NOMO-1 (cell line): ENCODE measurements at regions not wholly inside any gene's neighbourhood (a gene's known extent, or its start where the extent isn't known, plus 50 kb on each side); places are given as distances from the start of the nearest gene placed in this dataset.
"Not testable (repeated sequence)": the region's sequence is repeated elsewhere in the genome, so short reads cannot be mapped to it uniquely, and the experiment has no call there.

Experiments used
- DNase-seq, 2 experiments: peaks; one replicate each; lab custom pipeline; 2025; ENCODE audit not compliant: unreplicated experiment in 2 of 2; lab: John Stamatoyannopoulos, UW

GRCh38 chr16:22705799-22706198 is 108.2 kb upstream of the HS3ST2 start:
- DNase-seq: no peak

- DNase-seq: no peak
Observed at GRCh38 chr16:22710326-22710725, 103.6 kb upstream of the HS3ST2 start.

GRCh38 chr16:22711847-22712246 is 102.1 kb upstream of the HS3ST2 start:
- DNase-seq: no peak

GRCh38 chr16:22712471-22712870 is 101.5 kb upstream of the HS3ST2 start:
- DNase-seq: no peak

GRCh38 chr16:22718598-22718997 is 95.4 kb upstream of the HS3ST2 start:
- DNase-seq: not testable (repeated sequence)

GRCh38 chr16:22719945-22720344 is 94.0 kb upstream of the HS3ST2 start:
- DNase-seq: no peak

- no peak for DNase-seq
Observed at GRCh38 chr16:22721511-22722100, 92.4 kb upstream of the HS3ST2 start.

- DNase-seq: not testable (repeated sequence)
Observed at GRCh38 chr16:22722551-22723541, 91.1 kb upstream of the HS3ST2 start.

- DNase-seq: no peak
Observed at GRCh38 chr16:22726868-22727267, 87.1 kb upstream of the HS3ST2 start.

- DNase-seq: no peak
Observed at GRCh38 chr16:22727285-22728166, 86.4 kb upstream of the HS3ST2 start.

GRCh38 chr16:22728167-22728836 is 85.7 kb upstream of the HS3ST2 start:
- no peak for DNase-seq

- no peak for DNase-seq
Observed at GRCh38 chr16:22732400-22732799, 81.6 kb upstream of the HS3ST2 start.

- no peak for DNase-seq
Observed at GRCh38 chr16:22732959-22733358, 81.0 kb upstream of the HS3ST2 start.

- no peak for DNase-seq
Observed at GRCh38 chr16:22734368-22734767, 79.6 kb upstream of the HS3ST2 start.

- no peak for DNase-seq
Observed at GRCh38 chr16:22736791-22737190, 77.2 kb upstream of the HS3ST2 start.

- DNase-seq: peak; percentile 24 to 78
Observed at GRCh38 chr16:22739077-22739476, 74.9 kb upstream of the HS3ST2 start.

GRCh38 chr16:22743401-22743800 is 70.6 kb upstream of the HS3ST2 start:
- no peak for DNase-seq

- DNase-seq: no peak
Observed at GRCh38 chr16:22751104-22751667, 62.8 kb upstream of the HS3ST2 start.

- DNase-seq: no peak
Observed at GRCh38 chr16:22751685-22752084, 62.3 kb upstream of the HS3ST2 start.

- DNase-seq: no peak
Observed at GRCh38 chr16:22753451-22753850, 60.5 kb upstream of the HS3ST2 start.
